Ectodermal cell (in vitro differentiated cells): ENCODE measurements at regions not wholly inside any gene's neighbourhood (a gene's known extent, or its start where the extent isn't known, plus 50 kb on each side); places are given as distances from the start of the nearest gene placed in this dataset.
"Not testable (repeated sequence)": the region's sequence is repeated elsewhere in the genome, so short reads cannot be mapped to it uniquely, and the experiment has no call there.

Source experiments
- H3K27ac ChIP-seq: 2 replicates; pipeline ENCODE4 v1.7.0; 2013; ENCODE audit warnings: mild to moderate bottlenecking, low read depth, low read length; ENCODE audit not compliant: insufficient read depth, poor library complexity, severe bottlenecking
- H3K27me3 ChIP-seq: 2 replicates; pipeline ENCODE4 v1.7.0; 2013; ENCODE audit warnings: mild to moderate bottlenecking, low read length; ENCODE audit not compliant: insufficient read depth, control insufficient read depth, poor library complexity, severe bottlenecking
- H3K36me3 ChIP-seq: one replicate; pipeline ENCODE4 v1.7.0; 2013; ENCODE audit warnings: low read length; ENCODE audit not compliant: control insufficient read depth, insufficient read depth
- H3K4me1 ChIP-seq: one replicate; pipeline ENCODE4 v1.7.0; 2013; ENCODE audit warnings: low read length; ENCODE audit not compliant: control insufficient read depth, insufficient read depth
- H3K4me3 ChIP-seq: 2 replicates; pipeline ENCODE4 v1.7.0; 2013; ENCODE audit warnings: low read depth, low read length, control low read depth; ENCODE audit not compliant: insufficient read depth
- H3K9me3 ChIP-seq: 2 replicates; pipeline ENCODE4 v1.7.0; 2013; ENCODE audit warnings: mild to moderate bottlenecking, low read length, moderate library complexity; ENCODE audit not compliant: control insufficient read depth
- WGBS, 2 experiments: methylation state at CpG; one replicate each; pipeline ENCODE4 v1.1.7; 2013; ENCODE audit warnings: missing lambda C conversion rate in 2 of 2; 5-methylcytosine and 5-hydroxymethylcytosine counted together

GRCh38 chr2:155513248-155513647 is 814.8 kb downstream of the KCNJ3 start:
- H3K4me1 ChIP-seq: no peaks in the 10 kb centered on the region
- H3K4me3 ChIP-seq: no peak overlapping the region
- H3K27me3 ChIP-seq: no peaks in the 10 kb centered on the region
- WGBS, 2 experiments: 88 to 91% methylated on average over 1 of the region's 1 CpG
- H3K9me3 ChIP-seq: no peaks in the 10 kb centered on the region
- H3K27ac ChIP-seq: no peak overlapping the region
- H3K36me3 ChIP-seq: no peaks in the 10 kb centered on the region

GRCh38 chr2:155502766-155503165 is 804.3 kb downstream of the KCNJ3 start:
- Histone ChIP-seq H3K4me1 (no peaks in the 10 kb centered on the region), H3K27ac (no peak overlapping the region)
- 87 to 90% methylated on average over 2 of the region's 2 CpGs for WGBS, 2 experiments

GRCh38 chr2:155498106-155498505 is 799.6 kb downstream of the KCNJ3 start:
- Histone ChIP-seq H3K27me3 (no peaks in the 10 kb centered on the region), H3K36me3 (no peaks in the 10 kb centered on the region), H3K27ac (no peak overlapping the region), H3K4me3 (no peak overlapping the region), H3K4me1 (no peaks in the 10 kb centered on the region), H3K9me3 (no peaks in the 10 kb centered on the region)
- WGBS, 2 experiments: no CpG with 5 or more reads among the region's 1 CpG

More at GRCh38 chr2:155502766-155503165, 804.3 kb downstream of the KCNJ3 start:
- Histone ChIP-seq H3K9me3 (no peaks in the 10 kb centered on the region), H3K36me3 (no peaks in the 10 kb centered on the region), H3K4me3 (no peak overlapping the region), H3K27me3 (no peaks in the 10 kb centered on the region)

- no peaks in the 10 kb centered on the region for H3K36me3 ChIP-seq
- H3K4me1 ChIP-seq: no peaks in the 10 kb centered on the region
- no peaks in the 10 kb centered on the region for H3K9me3 ChIP-seq
- WGBS, 2 experiments: 48 to 50% methylated on average over 3 of the region's 3 CpGs
- H3K27ac ChIP-seq: no peak overlapping the region
- no peak overlapping the region for H3K4me3 ChIP-seq
- no peaks in the 10 kb centered on the region for H3K27me3 ChIP-seq
These were observed 796.2 kb downstream of the KCNJ3 start for GRCh38 chr2:155494744-155495143.

- Histone ChIP-seq H3K4me3 (no peak overlapping the region), H3K36me3 (no peaks in the 10 kb centered on the region), H3K4me1 (no peaks in the 10 kb centered on the region), H3K27ac (no peak overlapping the region), H3K9me3 (no peaks in the 10 kb centered on the region), H3K27me3 (no peaks in the 10 kb centered on the region)
- WGBS, 2 experiments: 82 to 90% methylated on average over 2 to 3 of the region's 3 CpGs
These were observed 786.8 kb downstream of the KCNJ3 start for GRCh38 chr2:155485141-155485842.

- Histone ChIP-seq H3K36me3 (no peaks in the 10 kb centered on the region), H3K4me1 (no peaks in the 10 kb centered on the region), H3K4me3 (no peak overlapping the region), H3K27ac (no peak overlapping the region), H3K9me3 (no peaks in the 10 kb centered on the region), H3K27me3 (no peaks in the 10 kb centered on the region)
These were observed 782.6 kb downstream of the KCNJ3 start for GRCh38 chr2:155481141-155481540.

GRCh38 chr2:155472018-155472417 is 773.5 kb downstream of the KCNJ3 start:
- H3K27ac ChIP-seq, H3K36me3 ChIP-seq, H3K27me3 ChIP-seq, H3K4me3 ChIP-seq, H3K9me3 ChIP-seq, H3K4me1 ChIP-seq: not testable (repeated sequence)
- WGBS, 2 experiments: 84 to 87% methylated on average over 13 to 14 of the region's 14 CpGs

- WGBS, 2 experiments: 87 to 90% methylated on average over 1 of the region's 1 CpG
These were observed 757.7 kb downstream of the KCNJ3 start for GRCh38 chr2:155456222-155456621.

GRCh38 chr2:155442755-155443372 is 744.4 kb downstream of the KCNJ3 start:
- WGBS, 2 experiments: 88 to 98% methylated on average over 1 to 2 of the region's 2 CpGs
- Histone ChIP-seq H3K36me3 (no peaks in the 10 kb centered on the region), H3K4me1 (no peaks in the 10 kb centered on the region), H3K27ac (no peak overlapping the region), H3K27me3 (no peaks in the 10 kb centered on the region), H3K4me3 (no peak overlapping the region), H3K9me3 (no peaks in the 10 kb centered on the region)

More at GRCh38 chr2:155456222-155456621, 757.7 kb downstream of the KCNJ3 start:
- no peaks in the 10 kb centered on the region for H3K4me1 ChIP-seq
- no peaks in the 10 kb centered on the region for H3K9me3 ChIP-seq
- no peak overlapping the region for H3K4me3 ChIP-seq
- H3K36me3 ChIP-seq: no peaks in the 10 kb centered on the region
- no peaks in the 10 kb centered on the region for H3K27me3 ChIP-seq
- no peak overlapping the region for H3K27ac ChIP-seq

GRCh38 chr2:155442088-155442487 is 743.6 kb downstream of the KCNJ3 start:
- H3K4me3 ChIP-seq: no peak overlapping the region
- WGBS, 2 experiments: 90 to 95% methylated on average over 2 of the region's 2 CpGs
- no peaks in the 10 kb centered on the region for H3K36me3 ChIP-seq
- H3K4me1 ChIP-seq: no peaks in the 10 kb centered on the region
- H3K9me3 ChIP-seq: no peaks in the 10 kb centered on the region
- no peaks in the 10 kb centered on the region for H3K27me3 ChIP-seq
- no peak overlapping the region for H3K27ac ChIP-seq
